GM12878 (cell line): ENCODE measurements at regions not wholly inside any gene's neighbourhood (a gene's known extent, or its start where the extent isn't known, plus 50 kb on each side); places are given as distances from the start of the nearest gene placed in this dataset.

ENCODE experiments used
- CBX3 ChIP-seq: fragments of 200-600 bp; sonication (generic); IDR thresholded peaks from 2 replicates; pipeline ENCODE4 v1.6.1; 2016; ENCODE audit warnings: low read depth, borderline replicate concordance
- E2F8 ChIP-seq: fragments of 450-650 bp; IDR thresholded peaks from 2 replicates; pipeline ENCODE4 v1.6.1; 2018; ENCODE audit warnings: mild to moderate bottlenecking, low read depth, moderate library complexity; ENCODE audit not compliant: partially characterized antibody
- HSF1 ChIP-seq: fragments of 150-350 bp; IDR thresholded peaks from 2 replicates; pipeline ENCODE4 v1.6.1; 2014; ENCODE audit warnings: mild to moderate bottlenecking, low read depth, low read length
- MAX ChIP-seq: IDR thresholded peaks from 2 replicates; pipeline ENCODE4 v1.6.1; 2012; ENCODE audit warnings: low read depth, low read length, improper control_type of control experiment
- RAD51 ChIP-seq: fragments of 450-650 bp; IDR thresholded peaks from 2 replicates; pipeline ENCODE4 v1.6.1; 2016; ENCODE audit warnings: moderate library complexity, mild to moderate bottlenecking, inconsistent platforms
- RB1 ChIP-seq: fragments of 450-650 bp; formaldehyde crosslinking; IDR thresholded peaks from 2 replicates; pipeline ENCODE4 v1.6.1; 2017; ENCODE audit warnings: mild to moderate bottlenecking, borderline replicate concordance
- SMAD5 ChIP-seq: IDR thresholded peaks from 2 replicates; pipeline ENCODE4 v1.6.1; 2016; ENCODE audit warnings: antibody characterized with exemption, low read depth
- ZNF207 ChIP-seq: fragments of 450-650 bp; IDR thresholded peaks from 2 replicates; pipeline ENCODE4 v1.6.1; 2014; ENCODE audit warnings: antibody characterized with exemption, mild to moderate bottlenecking, borderline replicate concordance
- ZNF384 ChIP-seq: IDR thresholded peaks from 2 replicates; pipeline ENCODE4 v1.6.1; 2012; ENCODE audit warnings: low read depth, mild to moderate bottlenecking, low read length, improper control_type of control experiment, borderline replicate concordance

- TF ChIP-seq E2F8 (no peak), MAX (no peak), ZNF207 (no peak), RAD51 (no peak), ZNF384 (no peak), RB1 (no peak), HSF1 (no peak), SMAD5 (no peak), CBX3 (no peak)
Measured at GRCh38 chr12:67750513-67751183, 102.1 kb downstream of the DYRK2 start (continued).
